Hepatocyte (in vitro differentiated cells): ENCODE measurements at regions not wholly inside any gene's neighbourhood (a gene's known extent, or its start where the extent isn't known, plus 50 kb on each side); places are given as distances from the start of the nearest gene placed in this dataset.

Source experiments
- EZH2 ChIP-seq: fragments of 200-600 bp; sonication (generic); IDR thresholded peaks from 2 replicates; pipeline ENCODE4 v1.6.1; 2016; ENCODE audit warnings: antibody characterized with exemption, mild to moderate bottlenecking, borderline replicate concordance
- EZH2phosphoT487 ChIP-seq: fragments of 200-600 bp; sonication (generic); IDR thresholded peaks from one replicate; pipeline ENCODE4 v1.6.1; 2018; ENCODE audit warnings: antibody characterized with exemption, mild to moderate bottlenecking, low read depth, moderate library complexity; ENCODE audit not compliant: unreplicated experiment, severe bottlenecking
- TF ChIP-seq, protein P1 (sequence below): fragments of 200-600 bp; sonication (generic); IDR thresholded peaks from 2 replicates; pipeline ENCODE4 v1.5.1; 2016; ENCODE audit warnings: antibody characterized with exemption, mild to moderate bottlenecking; ENCODE audit not compliant: poor library complexity

- TF ChIP-seq, protein P1, sequence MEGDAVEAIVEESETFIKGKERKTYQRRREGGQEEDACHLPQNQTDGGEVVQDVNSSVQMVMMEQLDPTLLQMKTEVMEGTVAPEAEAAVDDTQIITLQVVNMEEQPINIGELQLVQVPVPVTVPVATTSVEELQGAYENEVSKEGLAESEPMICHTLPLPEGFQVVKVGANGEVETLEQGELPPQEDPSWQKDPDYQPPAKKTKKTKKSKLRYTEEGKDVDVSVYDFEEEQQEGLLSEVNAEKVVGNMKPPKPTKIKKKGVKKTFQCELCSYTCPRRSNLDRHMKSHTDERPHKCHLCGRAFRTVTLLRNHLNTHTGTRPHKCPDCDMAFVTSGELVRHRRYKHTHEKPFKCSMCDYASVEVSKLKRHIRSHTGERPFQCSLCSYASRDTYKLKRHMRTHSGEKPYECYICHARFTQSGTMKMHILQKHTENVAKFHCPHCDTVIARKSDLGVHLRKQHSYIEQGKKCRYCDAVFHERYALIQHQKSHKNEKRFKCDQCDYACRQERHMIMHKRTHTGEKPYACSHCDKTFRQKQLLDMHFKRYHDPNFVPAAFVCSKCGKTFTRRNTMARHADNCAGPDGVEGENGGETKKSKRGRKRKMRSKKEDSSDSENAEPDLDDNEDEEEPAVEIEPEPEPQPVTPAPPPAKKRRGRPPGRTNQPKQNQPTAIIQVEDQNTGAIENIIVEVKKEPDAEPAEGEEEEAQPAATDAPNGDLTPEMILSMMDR = no peak
- TF ChIP-seq EZH2 = no peak
- no peak for TF ChIP-seq EZH2phosphoT487
These were observed 148.5 kb upstream of the DEFB112 start for GRCh38 chr6:50198245-50198644.
